T-helper 9 cell (primary cell): ENCODE measurements at regions not wholly inside any gene's neighbourhood (a gene's known extent, or its start where the extent isn't known, plus 50 kb on each side); places are given as distances from the start of the nearest gene placed in this dataset.

Experiments used
- DNase-seq: peaks from one replicate; pipeline ENCODE4 v3.0.0-alpha.2; 2020

GRCh38 chr2:71748227-71748626 is 294.9 kb downstream of the DYSF start:
- no peak for DNase-seq

- DNase-seq, result no peak
Measured at GRCh38 chr2:71747559-71747958, 294.2 kb downstream of the DYSF start.

- no peak for DNase-seq
Measured at GRCh38 chr2:71746946-71747501, 293.7 kb downstream of the DYSF start.

GRCh38 chr2:71744781-71745180 is 291.4 kb downstream of the DYSF start:
- no peak for DNase-seq

- DNase-seq, result no peak
Measured at GRCh38 chr2:71743995-71744675, 290.8 kb downstream of the DYSF start.

- DNase-seq, result no peak
Measured at GRCh38 chr2:71742953-71743601, 289.7 kb downstream of the DYSF start.

GRCh38 chr2:71736986-71737385 is 283.6 kb downstream of the DYSF start:
- DNase-seq, result no peak

GRCh38 chr2:71736091-71736861 is 282.9 kb downstream of the DYSF start:
- DNase-seq, result no peak
